ENCODE measurements at regions not wholly inside any gene's neighbourhood (a gene's known extent, or its start where the extent isn't known, plus 50 kb on each side); places are given as distances from the start of the nearest gene placed in this dataset.

DNA sequence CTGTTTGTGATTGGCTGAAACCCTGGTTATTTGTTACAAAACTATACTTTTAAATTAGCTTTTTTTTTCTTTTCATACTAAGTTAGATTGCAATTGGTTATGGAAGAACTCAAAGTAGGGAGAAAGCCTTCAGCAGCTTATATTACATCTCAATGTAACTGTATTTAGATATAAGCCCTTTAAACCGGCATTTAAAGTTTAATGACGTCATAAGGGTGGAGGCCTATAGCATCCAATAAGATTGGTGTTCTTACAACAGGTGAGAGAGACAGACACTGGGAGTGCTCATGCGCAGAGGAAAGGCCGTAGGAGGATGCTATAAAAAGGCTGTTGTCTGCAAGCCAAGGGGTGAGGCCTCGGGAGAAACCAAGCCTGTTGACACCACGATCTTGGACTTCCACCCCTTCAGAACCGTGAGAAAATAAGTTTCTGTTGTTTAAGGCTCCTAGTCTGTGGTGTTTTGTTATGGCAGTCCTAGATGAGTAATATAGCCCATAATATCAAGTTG lies 1198.8 kb upstream of the SPRY2 start:
- no peak for DNase-seq (ENCODE audit: low spot score)

GRCh38 chr13:81498969-81499368 lies 1158.0 kb upstream of the SPRY2 start:
- DNase-seq (ENCODE audit: low spot score), result no peak

- DNase-seq (ENCODE audit: low spot score), result no peak
These were observed 1152.2 kb upstream of the SPRY2 start for GRCh38 chr13:81493144-81493543.

DNA sequence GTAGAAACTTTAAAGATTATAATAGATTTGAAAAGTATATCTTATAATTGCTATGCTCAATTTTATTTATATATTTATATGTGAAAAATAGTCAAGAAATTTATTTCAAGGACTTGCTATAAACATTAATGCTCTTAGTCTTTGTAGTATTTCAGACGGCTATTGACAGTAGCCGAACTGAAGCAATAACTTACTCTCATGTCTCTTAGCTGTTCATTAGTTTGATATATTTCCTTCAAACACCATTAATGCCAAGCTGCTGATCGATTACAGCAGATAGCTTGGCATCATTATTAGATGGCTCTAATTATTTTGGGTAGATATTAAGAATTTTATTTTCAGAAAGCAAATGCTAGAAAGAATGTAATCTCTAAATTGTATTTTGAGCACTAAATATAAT lies 1151.5 kb upstream of the SPRY2 start:
- DNase-seq (ENCODE audit: low spot score), result no peak

- DNase-seq (ENCODE audit: low spot score), result no peak
These were observed 1147.1 kb upstream of the SPRY2 start for GRCh38 chr13:81488021-81488420.

GRCh38 chr13:81487151-81487550 lies 1146.2 kb upstream of the SPRY2 start:
- no peak for DNase-seq (ENCODE audit: low spot score)

DNA sequence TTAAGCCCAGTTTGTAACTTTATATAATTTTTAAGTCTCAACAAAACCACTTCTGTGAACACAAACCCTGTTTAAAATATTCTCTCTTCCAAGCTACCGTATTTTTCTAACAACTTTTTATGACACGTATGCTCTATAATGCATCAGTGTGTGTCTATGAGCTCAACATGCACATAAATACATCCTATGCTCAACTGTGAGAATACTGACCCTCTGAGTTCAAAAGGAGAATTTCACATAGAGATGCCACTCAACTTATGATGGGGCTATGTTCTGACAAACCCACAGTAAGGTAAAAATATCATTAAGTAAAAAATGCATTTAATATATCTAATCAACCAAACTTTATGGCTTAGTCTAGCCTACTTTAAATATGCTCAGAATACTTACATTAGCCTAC lies 1139.7 kb upstream of the SPRY2 start:
- DNase-seq (ENCODE audit: low spot score), result no peak

- no peak for DNase-seq (ENCODE audit: low spot score)
These were observed 1132.5 kb upstream of the SPRY2 start for GRCh38 chr13:81473366-81473899.

GRCh38 chr13:81458170-81458569 lies 1117.2 kb upstream of the SPRY2 start:
- no peak for DNase-seq (ENCODE audit: low spot score)

- DNase-seq (ENCODE audit: low spot score), result no peak
These were observed 1105.5 kb upstream of the SPRY2 start for GRCh38 chr13:81446441-81446840.

DNA sequence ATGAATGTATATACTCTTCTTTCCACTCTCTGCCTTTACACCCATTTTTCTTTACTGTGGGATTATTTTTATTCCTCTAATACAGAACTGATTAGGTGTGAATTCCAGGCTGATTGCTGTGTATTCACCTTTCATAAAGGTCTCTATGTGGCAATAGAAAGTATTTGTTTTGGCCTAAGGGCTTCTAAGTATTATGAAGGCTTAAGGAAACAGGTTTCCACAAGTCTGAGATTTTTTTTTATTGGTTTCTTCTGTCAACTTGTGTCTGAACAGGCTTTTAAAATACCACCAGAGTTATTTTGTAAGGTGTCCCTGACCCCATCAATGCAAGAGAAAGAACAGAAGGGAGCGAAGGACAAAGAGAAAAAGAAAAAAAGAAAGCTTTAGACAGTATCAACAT lies 1102.0 kb upstream of the SPRY2 start:
- no peak for DNase-seq (ENCODE audit: low spot score)

DNA sequence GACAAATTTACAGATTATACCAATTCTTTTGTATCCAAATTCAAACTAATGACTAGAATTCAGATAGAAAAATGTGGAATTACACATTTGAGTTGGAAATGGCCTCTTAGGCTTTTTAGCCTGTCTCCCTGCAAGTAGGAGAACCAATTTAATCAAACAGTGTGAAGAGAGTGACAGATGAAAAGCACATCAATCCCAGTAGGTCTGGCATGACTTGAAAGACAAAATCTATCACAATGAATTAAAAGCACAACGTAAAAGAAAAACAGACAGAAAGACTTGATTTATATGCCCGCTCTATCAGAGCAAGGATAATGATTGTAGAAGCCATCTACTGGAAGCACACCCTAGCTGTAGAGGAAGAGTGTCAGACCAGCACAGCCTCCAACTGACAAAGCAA lies 1084.4 kb upstream of the SPRY2 start:
- no peak for DNase-seq (ENCODE audit: low spot score)

GRCh38 chr13:81409284-81409683 lies 1068.4 kb upstream of the SPRY2 start:
- no peak for DNase-seq (ENCODE audit: low spot score)

DNA sequence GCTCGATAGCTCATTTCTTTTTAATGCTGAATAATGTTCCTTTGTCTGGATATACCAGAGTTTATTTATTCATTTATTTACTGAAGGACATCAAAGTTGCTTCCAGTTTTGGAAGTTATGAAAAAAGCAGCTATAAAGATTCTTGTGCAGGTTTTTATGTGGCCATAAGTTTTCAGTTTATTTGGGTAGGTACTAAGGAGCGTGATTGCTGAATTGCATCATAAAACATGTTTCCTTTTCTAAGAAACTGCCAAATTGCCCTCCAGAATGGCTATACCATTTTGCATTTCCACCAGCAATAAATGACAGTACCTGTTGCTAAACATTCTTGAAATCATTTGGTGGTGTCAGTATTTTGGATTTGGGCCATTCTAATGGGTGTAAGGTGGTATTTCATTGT lies 1067.7 kb upstream of the SPRY2 start:
- DNase-seq (ENCODE audit: low spot score), result no peak

DNA sequence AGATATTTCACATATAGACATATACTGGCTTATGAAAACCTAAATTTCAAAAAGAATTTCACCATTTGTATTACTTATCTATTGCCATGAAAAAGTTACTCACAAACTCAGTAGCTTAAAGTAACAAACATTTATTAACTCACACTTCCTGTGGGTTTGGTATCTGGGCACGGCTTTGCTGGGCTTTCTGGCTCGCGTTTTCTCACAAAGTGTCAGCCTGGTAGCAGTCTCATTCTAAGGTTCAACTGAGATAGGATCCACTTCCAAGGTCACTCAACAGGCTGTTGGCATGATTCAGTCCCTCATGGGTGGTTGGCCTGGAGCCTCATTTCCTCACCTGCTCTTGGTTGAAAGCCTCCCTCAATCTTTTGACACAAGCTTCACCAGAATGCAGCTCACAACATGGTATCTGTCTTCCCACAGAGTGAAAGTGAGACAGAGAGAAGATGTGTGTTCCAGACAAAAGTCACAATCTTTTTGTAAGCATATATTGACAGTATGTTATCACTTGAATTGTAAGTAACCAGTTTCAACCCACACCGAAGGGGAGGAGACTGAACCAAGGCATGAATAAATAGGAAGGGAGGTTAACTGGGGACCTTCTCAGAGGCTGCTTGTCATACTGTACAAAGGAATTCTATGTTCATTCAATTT lies 1065.8 kb upstream of the SPRY2 start:
- DNase-seq (ENCODE audit: low spot score), result no peak

DNA sequence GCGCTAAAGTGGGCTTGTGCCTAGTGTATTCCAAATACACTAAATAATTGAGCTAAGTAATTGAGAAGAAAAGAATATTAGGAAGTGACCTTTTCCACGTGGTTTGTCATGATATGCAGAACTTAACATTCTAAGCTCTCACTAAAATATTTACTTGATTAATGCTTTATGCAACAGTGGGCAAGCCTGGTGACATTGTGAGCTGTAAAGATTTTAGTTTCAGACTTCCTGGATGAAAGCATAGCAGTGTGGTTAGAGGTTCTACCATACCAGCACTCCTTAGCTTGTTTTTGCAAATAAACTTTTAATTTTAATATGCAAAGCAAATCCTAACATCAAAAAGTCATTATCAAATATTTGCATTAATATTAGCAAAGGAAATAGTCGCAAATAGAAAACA lies 1065.1 kb upstream of the SPRY2 start:
- DNase-seq (ENCODE audit: low spot score), result no peak

GRCh38 chr13:81396192-81396591 lies 1055.3 kb upstream of the SPRY2 start:
- no peak for DNase-seq (ENCODE audit: low spot score)

GRCh38 chr13:81395368-81395767 lies 1054.4 kb upstream of the SPRY2 start:
- no peak for DNase-seq (ENCODE audit: low spot score)

GRCh38 chr13:81394640-81395039 lies 1053.7 kb upstream of the SPRY2 start:
- no peak for DNase-seq (ENCODE audit: low spot score)

DNA sequence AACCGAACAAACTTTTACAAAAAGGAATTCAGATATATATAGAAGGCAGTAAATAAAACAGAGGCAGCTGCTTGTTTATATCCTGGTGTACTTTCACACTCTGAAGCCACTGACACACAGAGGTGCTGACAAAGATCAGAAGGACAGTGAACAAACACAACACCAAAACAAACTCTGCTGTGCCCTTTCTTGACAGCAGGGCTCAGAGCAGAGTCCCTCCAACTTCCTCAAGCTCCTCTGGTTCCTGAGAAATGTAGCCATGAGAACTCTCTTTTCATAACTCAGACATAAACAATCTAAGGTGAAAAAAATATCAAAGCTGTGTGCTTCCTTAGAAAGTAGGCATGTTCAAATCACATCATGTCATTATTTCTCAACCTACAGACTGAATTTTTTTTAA lies 1052.8 kb upstream of the SPRY2 start:
- no peak for DNase-seq (ENCODE audit: low spot score)

DNA sequence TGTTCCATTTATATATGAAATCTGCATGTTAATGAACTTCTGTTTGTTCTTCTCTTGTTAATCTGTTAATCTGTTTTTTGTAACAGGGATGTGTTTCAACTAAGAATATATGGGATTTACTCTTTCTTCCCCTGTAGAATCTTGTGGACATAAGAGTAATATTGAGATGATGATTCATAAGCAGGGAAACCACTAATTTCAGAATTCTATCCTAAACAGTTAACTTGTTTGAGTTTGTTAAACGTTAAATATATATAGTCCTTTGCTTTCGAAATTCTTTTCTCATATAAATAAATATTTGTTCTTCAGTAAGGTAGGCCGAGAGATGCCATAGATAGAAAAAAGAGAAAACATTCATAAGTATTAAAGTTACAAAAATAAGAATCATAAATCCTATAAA lies 1052.2 kb upstream of the SPRY2 start:
- no peak for DNase-seq (ENCODE audit: low spot score)

DNA sequence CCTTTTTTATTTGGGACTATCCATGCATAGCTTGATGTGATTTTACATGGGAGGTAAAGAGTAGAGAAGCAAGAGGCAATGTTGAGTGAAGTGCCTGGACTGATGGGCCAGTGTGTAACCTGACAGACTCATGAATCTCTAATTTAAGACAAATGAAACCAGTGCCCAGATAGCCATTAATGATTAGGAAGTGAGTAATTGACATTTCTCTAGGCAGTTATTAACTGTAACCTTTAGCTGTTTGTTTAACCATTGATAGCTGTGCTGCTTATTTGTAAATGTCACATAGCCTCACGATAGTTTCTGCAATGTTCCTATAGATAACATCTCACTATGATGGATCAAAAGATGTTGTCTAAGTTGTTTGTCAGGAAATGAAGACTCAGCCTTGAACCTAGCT lies 1047.5 kb upstream of the SPRY2 start:
- DNase-seq (ENCODE audit: low spot score), result no peak

- DNase-seq (ENCODE audit: low spot score), result no peak
These were observed 1042.5 kb upstream of the SPRY2 start for GRCh38 chr13:81383444-81383843.

- DNase-seq (ENCODE audit: low spot score), result no peak
These were observed 1041.3 kb upstream of the SPRY2 start for GRCh38 chr13:81382246-81382645.
